Panc1 (cell line): ENCODE measurements at regions not wholly inside any gene's neighbourhood (a gene's known extent, or its start where the extent isn't known, plus 50 kb on each side); places are given as distances from the start of the nearest gene placed in this dataset.

Experiments
- CTCF ChIP-seq: fragments of 450-650 bp; IDR thresholded peaks from 2 replicates; pipeline ENCODE4 v1.5.1; 2017; ENCODE audit warnings: mild to moderate bottlenecking
- POLR2AphosphoS5 ChIP-seq: IDR thresholded peaks from 2 replicates; pipeline ENCODE4 v1.6.1; 2012; ENCODE audit warnings: mild to moderate bottlenecking, low read depth, low read length, moderate library complexity
- SIN3A ChIP-seq: IDR thresholded peaks from 2 replicates; pipeline ENCODE4 v1.6.1; 2012; ENCODE audit warnings: low read depth, mild to moderate bottlenecking, low read length, moderate library complexity, borderline replicate concordance; ENCODE audit not compliant: insufficient read depth

GRCh38 chr13:27708325-27708724, 84.0 kb upstream of the GSX1 start:
- TF ChIP-seq CTCF: no peak
- no peak for TF ChIP-seq POLR2AphosphoS5
- TF ChIP-seq SIN3A: no peak
